Hematopoietic multipotent progenitor cell (in vitro differentiated cells): ENCODE measurements at regions not wholly inside any gene's neighbourhood (a gene's known extent, or its start where the extent isn't known, plus 50 kb on each side); places are given as distances from the start of the nearest gene placed in this dataset.
A peak's percentile ranks its signal among the peaks of the same experiment; 100 is the strongest.

Experiments used
- DNase-seq, 3 donors: peaks; one replicate each; pipeline ENCODE4 v3.0.0-alpha.2; 2011 to 2015; ENCODE audit warnings: low read depth in 2 of 3, low spot score in 2 of 3

- DNase-seq: no peak
These were observed 95.0 kb downstream of the DUSP6 start for GRCh38 chr12:89257340-89257739.

GRCh38 chr12:89256060-89256459 lies 96.2 kb downstream of the DUSP6 start:
- DNase-seq: no peak

- no peak for DNase-seq
These were observed 98.8 kb downstream of the DUSP6 start for GRCh38 chr12:89253488-89253887.

GRCh38 chr12:89252284-89252683 lies 100.0 kb downstream of the DUSP6 start:
- no peak for DNase-seq

GRCh38 chr12:89251342-89252271 lies 100.7 kb downstream of the DUSP6 start:
- DNase-seq: no peak

- DNase-seq: peak in 2 of 3 donors; percentile 18 to 44
These were observed 101.7 kb downstream of the DUSP6 start for GRCh38 chr12:89250636-89251035.

- DNase-seq: peak in 2 of 3 donors; percentile 33 to 85
These were observed 102.1 kb downstream of the DUSP6 start for GRCh38 chr12:89250213-89250612.

- no peak for DNase-seq
These were observed 104.3 kb downstream of the DUSP6 start for GRCh38 chr12:89247967-89248366.

GRCh38 chr12:89247541-89247942 lies 104.8 kb downstream of the DUSP6 start:
- no peak for DNase-seq

- DNase-seq: peak; percentile 14 to 67 (median 40)
These were observed 107.2 kb downstream of the DUSP6 start for GRCh38 chr12:89245090-89245489.

GRCh38 chr12:89244536-89244935 lies 107.8 kb downstream of the DUSP6 start:
- DNase-seq: peak in 2 of 3 donors; percentile 19 to 58

GRCh38 chr12:89243771-89244170 lies 108.5 kb downstream of the DUSP6 start:
- no peak for DNase-seq

GRCh38 chr12:89239534-89239933 lies 112.8 kb downstream of the DUSP6 start:
- no peak for DNase-seq

- DNase-seq: no peak
These were observed 113.7 kb downstream of the DUSP6 start for GRCh38 chr12:89238593-89238992.

GRCh38 chr12:89237763-89238162 lies 114.5 kb downstream of the DUSP6 start:
- DNase-seq: no peak

GRCh38 chr12:89236748-89237383 lies 115.4 kb downstream of the DUSP6 start:
- no peak for DNase-seq

- DNase-seq: no peak
These were observed 116.1 kb downstream of the DUSP6 start for GRCh38 chr12:89236237-89236636.

GRCh38 chr12:89235189-89235993 lies 116.9 kb downstream of the DUSP6 start:
- DNase-seq: no peak

- DNase-seq: no peak
These were observed 117.8 kb downstream of the DUSP6 start for GRCh38 chr12:89234324-89235114.

GRCh38 chr12:89231686-89232085 lies 120.6 kb downstream of the DUSP6 start:
- DNase-seq: no peak
